CD4-positive, alpha-beta T cell (primary cell): ENCODE measurements at regions not wholly inside any gene's neighbourhood (a gene's known extent, or its start where the extent isn't known, plus 50 kb on each side); places are given as distances from the start of the nearest gene placed in this dataset.

Experiments used
- ATAC-seq: fragments of 200-7000 bp; cut with Tn5 transposase; one replicate; pipeline ENCODE4 v1.10.0; 2022; ENCODE audit warnings: mild to moderate bottlenecking; ENCODE audit not compliant: poor library complexity
- CTCF ChIA-PET: fragments of 350-600 bp; sonication (Branson Sonifier 250); formaldehyde crosslinking; loops from one replicate; lab custom pipeline; 2021; ENCODE audit warnings: antibody characterized with exemption, inconsistent platforms; lab: Charles Lee
- POLR2A ChIA-PET: fragments of 350-600 bp; sonication (Branson Sonifier 250); formaldehyde crosslinking; loops from one replicate; lab custom pipeline; 2021; ENCODE audit warnings: antibody characterized with exemption, inconsistent platforms; lab: Charles Lee
- DNase-seq, 14 experiments: peaks; one replicate each; pipeline ENCODE4 v3.0.0-alpha.2; 2013 to 2020; ENCODE audit warnings: mixed read lengths in 2 of 14
- H3K27ac ChIP-seq, 2 donors: one replicate each; pipeline versions ENCODE4 v1.5.1 to v1.7.0; 2013; ENCODE audit warnings: low read length in 2 of 2, low read depth in 1 of 2, mild to moderate bottlenecking in 1 of 2
- H3K27me3 ChIP-seq, 2 experiments: 1 replicate in 1 of 2; 2 replicates in 1 of 2; pipeline versions ENCODE4 v1.6.1 to v1.7.0; 2013; ENCODE audit warnings: low read length in 2 of 2, control low read depth in 1 of 2, mild to moderate bottlenecking in 1 of 2, moderate library complexity in 1 of 2; ENCODE audit not compliant: insufficient read depth in 2 of 2, control insufficient read depth in 1 of 2
- H3K36me3 ChIP-seq: one replicate; pipeline ENCODE4 v1.6.1; 2013; ENCODE audit warnings: low read length, control low read depth; ENCODE audit not compliant: insufficient read depth
- H3K4me1 ChIP-seq: one replicate; pipeline ENCODE4 v1.6.1; 2013; ENCODE audit warnings: low read length, control low read depth; ENCODE audit not compliant: insufficient read depth
- H3K4me3 ChIP-seq: one replicate; pipeline ENCODE4 v1.5.1; 2013; ENCODE audit warnings: mild to moderate bottlenecking, low read length, moderate library complexity
- H3K9me3 ChIP-seq, 2 experiments: 1 replicate in 1 of 2; 2 replicates in 1 of 2; pipeline versions ENCODE4 v1.6.1 to v1.7.0; 2013; ENCODE audit warnings: low read length in 2 of 2, mild to moderate bottlenecking in 2 of 2, control low read depth in 1 of 2, moderate library complexity in 1 of 2; ENCODE audit not compliant: control insufficient read depth in 1 of 2, insufficient read depth in 1 of 2
- H3K27ac Mint-ChIP-seq: one replicate; pipeline ENCODE4 v1.8.0; 2020; ENCODE audit warnings: mixed read lengths
- H3K27me3 Mint-ChIP-seq: one replicate; pipeline ENCODE4 v1.8.0; 2021; ENCODE audit warnings: mixed read lengths
- H3K36me3 Mint-ChIP-seq: one replicate; pipeline ENCODE4 v1.8.0; 2021; ENCODE audit warnings: low read depth, mixed read lengths
- H3K4me1 Mint-ChIP-seq: one replicate; pipeline ENCODE4 v1.8.0; 2021; ENCODE audit warnings: low read depth, mixed read lengths
- H3K4me3 Mint-ChIP-seq: one replicate; pipeline ENCODE4 v1.8.0; 2020; ENCODE audit warnings: mild to moderate bottlenecking, mixed read lengths
- H3K9me3 Mint-ChIP-seq: one replicate; pipeline ENCODE4 v1.8.0; 2020; ENCODE audit warnings: mixed read lengths
- intact Hi-C, 2 experiments: fragments of 100-400 bp; cut with DNase I in 1 of 2; cut with micrococcal nuclease in 1 of 2; formaldehyde crosslinking; loops; one replicate each; pipeline versions ENCODE4 v1.15.1 to v1.9.0; 2023 to 2025; cut with DNase I, micrococcal nuclease
- TF ChIP-seq, protein P1 (sequence below): fragments of 200-600 bp; IDR thresholded peaks from one replicate; pipeline ENCODE4 v1.8.0; 2022; ENCODE audit warnings: antibody characterized with exemption, mild to moderate bottlenecking

GRCh38 chrX:112313201-112313600, 230.6 kb upstream of the TRPC5 start:
- no peaks in the 10 kb centered on the region for H3K4me1 Mint-ChIP-seq
- no peaks in the 10 kb centered on the region for H3K36me3 Mint-ChIP-seq
- H3K4me3 Mint-ChIP-seq = no peak overlapping the region
- no peak overlapping the region for H3K27ac Mint-ChIP-seq
- ChIA-PET CTCF (no interaction called here), POLR2A (no interaction called here)
- Histone ChIP-seq H3K9me3 (no peaks in the 10 kb centered on the region), H3K4me3 (no peak overlapping the region), H3K27ac (no peak overlapping the region), H3K4me1 (no peaks in the 10 kb centered on the region), H3K27me3 (no peaks in the 10 kb centered on the region), H3K36me3 (no peaks in the 10 kb centered on the region)
- no peaks in the 10 kb centered on the region for H3K27me3 Mint-ChIP-seq
- H3K9me3 Mint-ChIP-seq = no peaks in the 10 kb centered on the region
- TF ChIP-seq, protein P1, sequence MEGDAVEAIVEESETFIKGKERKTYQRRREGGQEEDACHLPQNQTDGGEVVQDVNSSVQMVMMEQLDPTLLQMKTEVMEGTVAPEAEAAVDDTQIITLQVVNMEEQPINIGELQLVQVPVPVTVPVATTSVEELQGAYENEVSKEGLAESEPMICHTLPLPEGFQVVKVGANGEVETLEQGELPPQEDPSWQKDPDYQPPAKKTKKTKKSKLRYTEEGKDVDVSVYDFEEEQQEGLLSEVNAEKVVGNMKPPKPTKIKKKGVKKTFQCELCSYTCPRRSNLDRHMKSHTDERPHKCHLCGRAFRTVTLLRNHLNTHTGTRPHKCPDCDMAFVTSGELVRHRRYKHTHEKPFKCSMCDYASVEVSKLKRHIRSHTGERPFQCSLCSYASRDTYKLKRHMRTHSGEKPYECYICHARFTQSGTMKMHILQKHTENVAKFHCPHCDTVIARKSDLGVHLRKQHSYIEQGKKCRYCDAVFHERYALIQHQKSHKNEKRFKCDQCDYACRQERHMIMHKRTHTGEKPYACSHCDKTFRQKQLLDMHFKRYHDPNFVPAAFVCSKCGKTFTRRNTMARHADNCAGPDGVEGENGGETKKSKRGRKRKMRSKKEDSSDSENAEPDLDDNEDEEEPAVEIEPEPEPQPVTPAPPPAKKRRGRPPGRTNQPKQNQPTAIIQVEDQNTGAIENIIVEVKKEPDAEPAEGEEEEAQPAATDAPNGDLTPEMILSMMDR = no peak
- intact Hi-C loops = no loop called here
- DNase-seq (no peak), ATAC-seq (no peak)

- Mint-ChIP-seq H3K9me3 (no peaks in the 10 kb centered on the region), H3K27ac (no peak overlapping the region), H3K4me1 (no peaks in the 10 kb centered on the region), H3K36me3 (no peaks in the 10 kb centered on the region), H3K27me3 (no peaks in the 10 kb centered on the region), H3K4me3 (no peak overlapping the region)
- H3K36me3 ChIP-seq = no peaks in the 10 kb centered on the region
- H3K4me1 ChIP-seq = no peaks in the 10 kb centered on the region
- DNase-seq (no peak), ATAC-seq (no peak)
- no peak overlapping the region for H3K27ac ChIP-seq
- POLR2A ChIA-PET = no interaction called here
- H3K27me3 ChIP-seq = no peaks in the 10 kb centered on the region
- H3K9me3 ChIP-seq = no peaks in the 10 kb centered on the region
- intact Hi-C loops = no loop called here
- CTCF ChIA-PET = no interaction called here
- TF ChIP-seq, protein P1 = no peak
- no peak overlapping the region for H3K4me3 ChIP-seq
Observed at GRCh38 chrX:112306027-112306426, 223.5 kb upstream of the TRPC5 start.

DNA sequence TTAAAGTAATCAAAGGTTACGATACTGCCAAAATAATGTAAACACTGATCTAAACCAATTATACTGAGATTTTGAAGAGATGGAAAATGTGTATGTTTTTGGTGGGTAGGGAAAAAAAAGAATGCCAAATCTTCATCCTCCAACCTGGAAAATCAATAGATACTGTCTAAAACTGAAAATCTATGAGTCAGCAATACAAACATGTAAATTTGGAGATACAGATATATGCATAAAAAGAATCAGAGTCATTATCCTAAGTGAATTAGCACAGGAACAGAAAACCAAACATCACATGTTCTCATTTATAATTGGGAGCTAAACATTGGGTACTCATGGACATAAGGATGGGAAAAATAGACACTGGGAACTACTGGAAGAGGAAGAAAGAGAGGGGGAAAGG, 197.4 kb upstream of the TRPC5 start:
- Mint-ChIP-seq H3K9me3 (no peaks in the 10 kb centered on the region), H3K4me1 (no peaks in the 10 kb centered on the region), H3K4me3 (no peak overlapping the region), H3K27me3 (no peaks in the 10 kb centered on the region), H3K27ac (no peak overlapping the region), H3K36me3 (no peaks in the 10 kb centered on the region)
- no peaks in the 10 kb centered on the region for H3K36me3 ChIP-seq
- ChIA-PET CTCF (no interaction called here), POLR2A (no interaction called here)
- no peaks in the 10 kb centered on the region for H3K9me3 ChIP-seq
- TF ChIP-seq, protein P1 = no peak
- H3K4me3 ChIP-seq = no peak overlapping the region
- H3K4me1 ChIP-seq = no peaks in the 10 kb centered on the region
- H3K27ac ChIP-seq = no peak overlapping the region
- DNase-seq = no peak
- no peak for ATAC-seq
- no peaks in the 10 kb centered on the region for H3K27me3 ChIP-seq
- intact Hi-C loops = no loop called here
